Body of pancreas (tissue), 4 donors: ENCODE measurements at regions not wholly inside any gene's neighbourhood (a gene's known extent, or its start where the extent isn't known, plus 50 kb on each side); places are given as distances from the start of the nearest gene placed in this dataset.

Experiments used
- ATAC-seq: fragments of 150-250 bp; one replicate; pipeline ENCODE4 v1.9.1; 2016
- DNase-seq, 4 donors: peaks; one replicate each; pipeline ENCODE4 v3.0.0-alpha.2; 2019
- H3K27ac ChIP-seq, 4 donors: fragments of 200-600 bp; sonication (generic); 1 replicate in 3 of 4; 2 replicates in 1 of 4; pipeline versions ENCODE4 v1.5.1 to v1.6.1; 2016 to 2019; ENCODE audit warnings: mild to moderate bottlenecking in 1 of 4, mixed read lengths in 1 of 4, moderate library complexity in 1 of 4
- H3K27me3 ChIP-seq, 2 donors: fragments of 200-600 bp; sonication (generic); one replicate each; pipeline ENCODE4 v1.6.0; 2016; ENCODE audit warnings: mild to moderate bottlenecking in 1 of 2
- H3K36me3 ChIP-seq, 2 donors: fragments of 200-600 bp; sonication (generic); replicated peaks in 1 of 2; 2 replicates each; pipeline ENCODE4 v1.5.1; 2016; ENCODE audit warnings: low read depth in 2 of 2; ENCODE audit not compliant: insufficient read depth in 1 of 2
- H3K4me1 ChIP-seq: fragments of 200-600 bp; sonication (generic); one replicate; pipeline ENCODE4 v1.6.0; 2016
- H3K4me3 ChIP-seq, 2 donors: fragments of 200-600 bp; sonication (generic); 1 replicate in 1 of 2; 2 replicates in 1 of 2; pipeline ENCODE4 v1.5.1; 2016 to 2019
- H3K9me3 ChIP-seq, 3 donors: fragments of 200-600 bp; sonication (generic); 1 replicate in 2 of 3; 2 replicates in 1 of 3; pipeline ENCODE4 v1.5.1; 2016
- CTCF ChIP-seq, 7 experiments: fragments of 450-650 bp in 4 of 7; fragments of 200-600 bp in 3 of 7; sonication (generic) in 3 of 7; IDR thresholded peaks; one replicate each; pipeline ENCODE4 v1.5.1; 2016 to 2019; ENCODE audit warnings: antibody characterized with exemption in 7 of 7
- POLR2A ChIP-seq, 3 donors: fragments of 450-650 bp; IDR thresholded peaks; one replicate each; pipeline ENCODE4 v1.6.1; 2016; ENCODE audit warnings: antibody characterized with exemption in 3 of 3, mild to moderate bottlenecking in 2 of 3
- WGBS, 2 donors: methylation state at CpG; one replicate each; pipeline ENCODE4 v1.1.5; 2017; 5-methylcytosine and 5-hydroxymethylcytosine counted together
- intact Hi-C: fragments of 100-400 bp; cut with DNase I; formaldehyde crosslinking; loops from one replicate; pipeline ENCODE4 v1.15.1; 2023

- ATAC-seq, result no peak
- Histone ChIP-seq H3K36me3 (no peaks in the 10 kb centered on the region), H3K9me3 (no peaks in the 10 kb centered on the region), H3K4me3 (no peak overlapping the region), H3K4me1 (peaks cover 9% of the 10 kb centered on the region), H3K27me3 (no peaks in the 10 kb centered on the region), H3K27ac (no peak overlapping the region)
- no peak for DNase-seq
- 85 to 88% methylated on average over 3 of the region's 3 CpGs for WGBS, 2 donors
- intact Hi-C loops, result no loop called here
- TF ChIP-seq POLR2A (IDR thresholded peaks at IDR 0.05) (no peak), CTCF (IDR thresholded peaks at IDR 0.05) (no peak)
Observed at GRCh38 chr3:43219616-43220015, 66.7 kb upstream of the SNRK start.

- no peaks in the 10 kb centered on the region for H3K27me3 ChIP-seq
- H3K9me3 ChIP-seq, result no peaks in the 10 kb centered on the region
- DNase-seq, result no peak
- 87 to 91% methylated on average over 2 of the region's 2 CpGs for WGBS, 2 donors
- ATAC-seq, result no peak
- TF ChIP-seq CTCF (IDR thresholded peaks at IDR 0.05), result no peak
- no peak for TF ChIP-seq POLR2A (IDR thresholded peaks at IDR 0.05)
- intact Hi-C loops, result no loop called here
- H3K4me1 ChIP-seq, result peaks cover 7% of the 10 kb centered on the region
- no peaks in the 10 kb centered on the region for H3K36me3 ChIP-seq
- no peak overlapping the region for H3K27ac ChIP-seq
- no peak overlapping the region for H3K4me3 ChIP-seq
Observed at GRCh38 chr3:43218921-43219320, 67.4 kb upstream of the SNRK start.

GRCh38 chr3:43218156-43218555 is 68.2 kb upstream of the SNRK start:
- no peak overlapping the region for H3K4me3 ChIP-seq
- ATAC-seq (no peak), DNase-seq (no peak)
- H3K27me3 ChIP-seq, result no peaks in the 10 kb centered on the region
- intact Hi-C loops, result no loop called here
- peaks cover 10% of the 10 kb centered on the region for H3K4me1 ChIP-seq
- no peak overlapping the region for H3K27ac ChIP-seq
- no peaks in the 10 kb centered on the region for H3K9me3 ChIP-seq
- H3K36me3 ChIP-seq, result no peaks in the 10 kb centered on the region
- TF ChIP-seq CTCF (IDR thresholded peaks at IDR 0.05), result no peak
- TF ChIP-seq POLR2A (IDR thresholded peaks at IDR 0.05), result no peak

- peaks cover 14% of the 10 kb centered on the region for H3K4me1 ChIP-seq
- H3K27ac ChIP-seq, result no peak overlapping the region
- H3K9me3 ChIP-seq, result no peaks in the 10 kb centered on the region
- no peaks in the 10 kb centered on the region for H3K27me3 ChIP-seq
- intact Hi-C loops, result no loop called here
- DNase-seq (no peak), ATAC-seq (no peak)
- H3K36me3 ChIP-seq, result no peaks in the 10 kb centered on the region
- TF ChIP-seq CTCF (IDR thresholded peaks at IDR 0.05) (no peak), POLR2A (IDR thresholded peaks at IDR 0.05) (no peak)
- H3K4me3 ChIP-seq, result no peak overlapping the region
- 85 to 92% methylated on average over 4 of the region's 4 CpGs for WGBS, 2 donors
Observed at GRCh38 chr3:43217633-43218032, 68.7 kb upstream of the SNRK start.

GRCh38 chr3:43217206-43217605 is 69.1 kb upstream of the SNRK start:
- 90 to 91% methylated on average over 3 of the region's 3 CpGs for WGBS, 2 donors
- H3K27ac ChIP-seq, result no peak overlapping the region
- peaks cover 18% of the 10 kb centered on the region for H3K4me1 ChIP-seq
- H3K9me3 ChIP-seq, result no peaks in the 10 kb centered on the region
- no peak for DNase-seq
- no peaks in the 10 kb centered on the region for H3K27me3 ChIP-seq
- no peak for TF ChIP-seq POLR2A (IDR thresholded peaks at IDR 0.05)
- TF ChIP-seq CTCF (IDR thresholded peaks at IDR 0.05), result no peak
- no peak overlapping the region for H3K4me3 ChIP-seq
- intact Hi-C loops, result no loop called here
- no peak for ATAC-seq
- H3K36me3 ChIP-seq, result no peaks in the 10 kb centered on the region
